ENCODE measurements at regions not wholly inside any gene's neighbourhood (a gene's known extent, or its start where the extent isn't known, plus 50 kb on each side); places are given as distances from the start of the nearest gene placed in this dataset.

GRCh38 chr9:90103771-90104170 lies 499.0 kb downstream of the GADD45G start:
- Histone ChIP-seq H3K36me3 (no peaks in the 10 kb centered on the region), H3K27me3 (no peaks in the 10 kb centered on the region), H3K27ac (no peak overlapping the region), H3K4me3 (no peak overlapping the region), H3K9me3 (no peaks in the 10 kb centered on the region), H3K4me1 (no peaks in the 10 kb centered on the region)
- no peak for TF ChIP-seq POLR2AphosphoS5 (IDR thresholded peaks at IDR 0.05)
- no peak for TF ChIP-seq POLR2A (IDR thresholded peaks at IDR 0.05)
- no peak for TF ChIP-seq CTCF (IDR thresholded peaks at IDR 0.05)
- DNase-seq (ENCODE audit: low spot score in 2 of 2), result no peak
- intact Hi-C loops (cut with DNase I; ENCODE audit: low total_unique reads), result loop anchor here (10.0 kb wide), 1 partner anchor 499 kb away; the partner anchor contains the start of gene GADD45G

DNA sequence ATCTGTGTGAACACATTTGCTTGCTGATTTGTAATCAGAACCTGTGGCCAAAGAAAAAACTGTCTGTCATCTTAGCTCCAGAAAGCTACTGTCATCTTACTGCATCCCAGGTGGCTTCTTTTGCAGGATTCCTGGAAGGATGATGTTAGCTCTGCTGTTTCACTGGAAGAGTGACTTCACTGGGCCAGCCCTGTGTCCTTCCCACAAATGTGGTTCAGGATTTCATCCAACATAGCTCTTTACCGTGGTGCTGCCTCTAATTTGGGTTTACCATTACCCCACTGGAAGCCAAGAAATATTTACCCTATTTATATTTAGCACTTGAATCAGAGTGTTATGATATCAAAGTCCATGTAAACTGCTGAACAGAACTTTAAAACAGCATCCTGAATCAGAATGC lies 501.0 kb downstream of the GADD45G start:
- Histone ChIP-seq H3K4me3 (no peak overlapping the region), H3K27ac (no peak overlapping the region), H3K36me3 (no peaks in the 10 kb centered on the region), H3K4me1 (no peaks in the 10 kb centered on the region), H3K27me3 (no peaks in the 10 kb centered on the region), H3K9me3 (no peaks in the 10 kb centered on the region)
- no peak for DNase-seq (ENCODE audit: low spot score in 2 of 2)
- intact Hi-C loops (cut with DNase I; ENCODE audit: low total_unique reads), result loop anchor here (10.0 kb wide), 1 partner anchor 501 kb away; the partner anchor contains the start of gene GADD45G
- no peak for TF ChIP-seq POLR2AphosphoS5 (IDR thresholded peaks at IDR 0.05)
- TF ChIP-seq CTCF (IDR thresholded peaks at IDR 0.05), result no peak
- TF ChIP-seq POLR2A (IDR thresholded peaks at IDR 0.05), result no peak

- intact Hi-C loops (cut with DNase I; ENCODE audit: low total_unique reads), result loop anchor here (10.0 kb wide), 1 partner anchor 502 kb away; the partner anchor contains the start of gene GADD45G
- H3K4me3 ChIP-seq, result no peak overlapping the region
- DNase-seq (ENCODE audit: low spot score in 2 of 2), result peak in 1 of 2 donors; percentile 66
- H3K9me3 ChIP-seq, result no peaks in the 10 kb centered on the region
- H3K36me3 ChIP-seq, result no peaks in the 10 kb centered on the region
- no peaks in the 10 kb centered on the region for H3K4me1 ChIP-seq
- peaks cover 0 to 1% of the 10 kb centered on the region in 2 donors for H3K27me3 ChIP-seq
- TF ChIP-seq POLR2AphosphoS5 (IDR thresholded peaks at IDR 0.05) (peak in 1 of 3 donors; percentile 38), POLR2A (IDR thresholded peaks at IDR 0.05) (no peak)
- peak overlapping the region in 1 of 2 donors; percentile 72 for H3K27ac ChIP-seq
Measured at GRCh38 chr9:90107040-90107725, 502.4 kb downstream of the GADD45G start.

DNA sequence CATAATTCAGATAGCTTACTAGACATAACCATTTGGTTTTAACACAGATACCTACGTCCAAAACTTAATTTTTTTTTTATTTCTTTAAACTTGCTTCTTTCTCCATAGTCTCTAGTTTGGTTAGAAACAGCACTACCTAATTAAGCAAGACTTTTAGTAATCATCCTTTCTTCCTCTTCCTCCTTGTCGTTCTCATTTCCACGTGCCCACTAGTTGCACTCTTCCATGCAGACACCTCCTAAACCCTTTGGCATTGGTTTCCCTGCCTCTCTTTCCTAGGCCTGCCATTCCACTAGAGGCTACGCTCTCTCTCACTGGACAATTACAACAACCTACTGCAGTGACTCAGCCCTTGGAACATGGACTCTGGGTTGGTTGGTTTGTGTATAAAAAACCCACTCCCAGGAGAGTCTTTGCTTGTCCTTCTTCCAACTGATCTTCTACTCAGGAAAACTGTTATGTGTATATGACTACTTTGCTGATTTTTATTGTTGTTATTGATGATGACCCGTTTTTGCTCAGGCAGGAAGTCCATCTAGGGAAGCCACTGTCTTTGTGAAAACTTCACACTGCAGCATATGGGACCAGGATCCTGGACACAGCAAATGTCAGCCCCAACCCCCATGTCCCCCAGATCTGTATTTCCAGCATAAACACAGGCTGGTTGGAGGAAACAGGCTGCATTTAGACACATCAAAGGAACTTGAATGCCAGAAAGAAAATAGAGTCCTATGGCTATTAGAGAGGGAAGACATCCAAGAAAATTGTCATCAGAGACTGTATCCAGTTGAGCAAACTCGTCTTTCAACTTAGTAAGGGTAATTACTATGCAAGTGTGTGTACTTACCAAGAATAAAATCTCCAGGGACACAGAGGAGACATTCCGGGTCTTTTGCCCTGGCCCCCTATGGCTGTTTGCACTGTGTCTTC lies 503.2 kb downstream of the GADD45G start:
- H3K27me3 ChIP-seq, result peaks cover 0 to 8% of the 10 kb centered on the region in 2 donors
- H3K9me3 ChIP-seq, result no peaks in the 10 kb centered on the region
- no peaks in the 10 kb centered on the region for H3K36me3 ChIP-seq
- no peak for TF ChIP-seq POLR2AphosphoS5 (IDR thresholded peaks at IDR 0.05)
- no peak for TF ChIP-seq POLR2A (IDR thresholded peaks at IDR 0.05)
- no peak for TF ChIP-seq CTCF (IDR thresholded peaks at IDR 0.05)
- peak overlapping the region in 1 of 2 donors; percentile 72 for H3K27ac ChIP-seq
- intact Hi-C loops (cut with DNase I; ENCODE audit: low total_unique reads), result loop anchor here (10.0 kb wide), 1 partner anchor 503 kb away; the partner anchor contains the start of gene GADD45G
- DNase-seq (ENCODE audit: low spot score in 2 of 2), result no peak
- no peak overlapping the region for H3K4me3 ChIP-seq
- no peaks in the 10 kb centered on the region for H3K4me1 ChIP-seq

- H3K27me3 ChIP-seq, result peaks cover 0 to 8% of the 10 kb centered on the region in 2 donors
- no peaks in the 10 kb centered on the region for H3K9me3 ChIP-seq
- H3K4me1 ChIP-seq, result no peaks in the 10 kb centered on the region
- H3K27ac ChIP-seq, result no peak overlapping the region
- intact Hi-C loops (cut with DNase I; ENCODE audit: low total_unique reads), result loop anchor here (5.0 kb wide), 1 partner anchor 725 kb away; no protein-coding TSS in a partner anchor
- DNase-seq (ENCODE audit: low spot score in 2 of 2), result no peak
- no peaks in the 10 kb centered on the region for H3K36me3 ChIP-seq
- no peak for TF ChIP-seq CTCF (IDR thresholded peaks at IDR 0.05)
- H3K4me3 ChIP-seq, result no peak overlapping the region
Measured at GRCh38 chr9:90112788-90113187, 508.0 kb downstream of the GADD45G start.

Measured in breast epithelium (tissue), 4 donors.